ENCODE measurements at regions not wholly inside any gene's neighbourhood (a gene's known extent, or its start where the extent isn't known, plus 50 kb on each side); places are given as distances from the start of the nearest gene placed in this dataset.

GRCh38 chr13:73740666-73741065, 393.5 kb downstream of the KLF12 start:
- TF ChIP-seq CTCF (conservative IDR thresholded peaks at IDR 0.05; ENCODE audit: low read length) (no peak), EZH2phosphoT487 (IDR thresholded peaks at IDR 0.05; ENCODE audit: borderline replicate concordance, low read depth, low read length) (no peak)
